ENCODE measurements at regions not wholly inside any gene's neighbourhood (a gene's known extent, or its start where the extent isn't known, plus 50 kb on each side); places are given as distances from the start of the nearest gene placed in this dataset.

GRCh38 chr5:37940931-37941623, 101.2 kb upstream of the GDNF start:
- Mint-ChIP-seq H3K9me3 (ENCODE audit: low read depth) (peaks cover 5% of the 10 kb centered on the region), H3K36me3 (ENCODE audit: low read depth) (no peaks in the 10 kb centered on the region), H3K27ac (ENCODE audit: unreplicated experiment) (no peak overlapping the region), H3K27me3 (ENCODE audit: low read depth) (peaks cover 8% of the 10 kb centered on the region), H3K4me1 (ENCODE audit: low read depth) (no peaks in the 10 kb centered on the region), H3K4me3 (ENCODE audit: unreplicated experiment) (no peak overlapping the region)
- no peak for DNase-seq (ENCODE audit: low spot score)
- no peak for TF ChIP-seq CTCF (IDR thresholded peaks at IDR 0.05)

DNA sequence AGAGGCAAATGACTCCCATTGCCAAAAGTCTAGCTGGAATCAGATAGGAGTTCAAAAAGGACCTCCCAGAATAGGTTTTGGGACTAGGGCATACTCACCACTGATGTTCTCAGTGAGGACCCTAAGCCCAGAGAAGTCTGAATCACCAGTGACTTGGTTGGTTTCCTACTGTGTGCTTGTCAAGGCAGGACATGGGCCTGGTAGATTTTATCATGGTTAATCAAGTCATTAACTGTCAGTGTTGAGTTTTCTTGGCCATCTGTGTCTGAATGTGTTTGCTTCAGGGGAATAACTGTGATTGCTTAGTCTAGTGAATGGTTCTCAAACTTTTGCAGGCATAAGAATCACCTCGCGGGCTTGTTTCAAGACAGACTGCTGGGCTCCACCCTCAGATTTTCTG, 99.0 kb upstream of the GDNF start:
- peaks cover 5% of the 10 kb centered on the region for H3K9me3 Mint-ChIP-seq (ENCODE audit: low read depth)
- no peak for DNase-seq (ENCODE audit: low spot score)
- H3K4me1 Mint-ChIP-seq (ENCODE audit: low read depth), result no peaks in the 10 kb centered on the region
- peaks cover 17% of the 10 kb centered on the region for H3K27me3 Mint-ChIP-seq (ENCODE audit: low read depth)
- H3K4me3 Mint-ChIP-seq (ENCODE audit: unreplicated experiment), result no peak overlapping the region
- no peak overlapping the region for H3K27ac Mint-ChIP-seq (ENCODE audit: unreplicated experiment)
- no peak for TF ChIP-seq CTCF (IDR thresholded peaks at IDR 0.05)
- H3K36me3 Mint-ChIP-seq (ENCODE audit: low read depth), result no peaks in the 10 kb centered on the region

GRCh38 chr5:37938076-37938852, 98.4 kb upstream of the GDNF start:
- Mint-ChIP-seq H3K36me3 (ENCODE audit: low read depth) (no peaks in the 10 kb centered on the region), H3K27me3 (ENCODE audit: low read depth) (peaks cover 18% of the 10 kb centered on the region), H3K9me3 (ENCODE audit: low read depth) (peaks cover 5% of the 10 kb centered on the region), H3K27ac (ENCODE audit: unreplicated experiment) (no peak overlapping the region), H3K4me1 (ENCODE audit: low read depth) (no peaks in the 10 kb centered on the region), H3K4me3 (ENCODE audit: unreplicated experiment) (no peak overlapping the region)
- no peak for TF ChIP-seq CTCF (IDR thresholded peaks at IDR 0.05)
- no peak for DNase-seq (ENCODE audit: low spot score)

- H3K27ac Mint-ChIP-seq (ENCODE audit: unreplicated experiment), result no peak overlapping the region
- no peak for DNase-seq (ENCODE audit: low spot score)
- no peaks in the 10 kb centered on the region for H3K36me3 Mint-ChIP-seq (ENCODE audit: low read depth)
- H3K27me3 Mint-ChIP-seq (ENCODE audit: low read depth), result peaks cover 26% of the 10 kb centered on the region
- peaks cover 5% of the 10 kb centered on the region for H3K9me3 Mint-ChIP-seq (ENCODE audit: low read depth)
- H3K4me3 Mint-ChIP-seq (ENCODE audit: unreplicated experiment), result no peak overlapping the region
- TF ChIP-seq CTCF (IDR thresholded peaks at IDR 0.05), result no peak
- H3K4me1 Mint-ChIP-seq (ENCODE audit: low read depth), result no peaks in the 10 kb centered on the region
Measured at GRCh38 chr5:37936091-37936490, 96.2 kb upstream of the GDNF start.

- TF ChIP-seq CTCF (IDR thresholded peaks at IDR 0.05), result no peak
- Mint-ChIP-seq H3K9me3 (ENCODE audit: low read depth) (peaks cover 5% of the 10 kb centered on the region), H3K4me3 (ENCODE audit: unreplicated experiment) (no peak overlapping the region), H3K27me3 (ENCODE audit: low read depth) (peaks cover 24% of the 10 kb centered on the region), H3K36me3 (ENCODE audit: low read depth) (no peaks in the 10 kb centered on the region), H3K27ac (ENCODE audit: unreplicated experiment) (no peak overlapping the region), H3K4me1 (ENCODE audit: low read depth) (no peaks in the 10 kb centered on the region)
- no peak for DNase-seq (ENCODE audit: low spot score)
Measured at GRCh38 chr5:37933576-37933975, 93.7 kb upstream of the GDNF start.
